Activated naive CD8-positive, alpha-beta T cell treated with anti-CD3 and anti-CD28 coated beads, Interleukin-2, amount 50 U/mL, for 16 hours (primary cell): ENCODE measurements at regions not wholly inside any gene's neighbourhood (a gene's known extent, or its start where the extent isn't known, plus 50 kb on each side); places are given as distances from the start of the nearest gene placed in this dataset.

Source experiments
- DNase-seq: peaks from one replicate; pipeline ENCODE4 v3.0.0-alpha.2; 2020; ENCODE audit warnings: low read depth, low spot score

- no peak for DNase-seq
Measured at GRCh38 chr12:92000597-92000996, 145.0 kb downstream of the BTG1 start.

GRCh38 chr12:91999823-92000222, 145.8 kb downstream of the BTG1 start:
- no peak for DNase-seq

GRCh38 chr12:91998316-91998715, 147.3 kb downstream of the BTG1 start:
- DNase-seq = no peak

GRCh38 chr12:91994208-91994797, 151.3 kb downstream of the BTG1 start:
- no peak for DNase-seq

- no peak for DNase-seq
Measured at GRCh38 chr12:91993287-91994017, 152.2 kb downstream of the BTG1 start.

- DNase-seq = no peak
Measured at GRCh38 chr12:91991399-91992187, 154.1 kb downstream of the BTG1 start.

GRCh38 chr12:91990525-91990924, 155.1 kb downstream of the BTG1 start:
- DNase-seq = no peak

- DNase-seq = no peak
Measured at GRCh38 chr12:91989143-91989542, 156.5 kb downstream of the BTG1 start.

- no peak for DNase-seq
Measured at GRCh38 chr12:91988086-91988923, 157.3 kb downstream of the BTG1 start.

GRCh38 chr12:91986084-91986483, 159.6 kb downstream of the BTG1 start:
- DNase-seq = no peak

- DNase-seq = no peak
Measured at GRCh38 chr12:91985002-91985787, 160.5 kb downstream of the BTG1 start.

- no peak for DNase-seq
Measured at GRCh38 chr12:91984556-91984955, 161.1 kb downstream of the BTG1 start.

- DNase-seq = no peak
Measured at GRCh38 chr12:91983935-91984334, 161.7 kb downstream of the BTG1 start.

GRCh38 chr12:91982946-91983345, 162.7 kb downstream of the BTG1 start:
- no peak for DNase-seq

- no peak for DNase-seq
Measured at GRCh38 chr12:91980389-91980821, 165.2 kb downstream of the BTG1 start.

GRCh38 chr12:91978143-91978542, 167.5 kb downstream of the BTG1 start:
- no peak for DNase-seq

- DNase-seq = no peak
Measured at GRCh38 chr12:91975891-91976290, 169.8 kb downstream of the BTG1 start.

GRCh38 chr12:91974541-91975085, 171.0 kb downstream of the BTG1 start:
- no peak for DNase-seq

- DNase-seq = no peak
Measured at GRCh38 chr12:91973813-91974212, 171.8 kb downstream of the BTG1 start.

GRCh38 chr12:91972896-91973295, 172.8 kb downstream of the BTG1 start:
- DNase-seq = no peak

- no peak for DNase-seq
Measured at GRCh38 chr12:91968777-91969171, 176.9 kb downstream of the BTG1 start.
